Kidney epithelial cell (primary cell): ENCODE measurements at regions not wholly inside any gene's neighbourhood (a gene's known extent, or its start where the extent isn't known, plus 50 kb on each side); places are given as distances from the start of the nearest gene placed in this dataset.
"Not testable (repeated sequence)": the region's sequence is repeated elsewhere in the genome, so short reads cannot be mapped to it uniquely, and the experiment has no call there.

Experiments used
- DNase-seq: peaks from one replicate; pipeline ENCODE4 v3.0.0-alpha.2; 2010; ENCODE audit warnings: low read depth
- H3K27me3 ChIP-seq: 2 replicates; pipeline ENCODE4 v1.6.0; 2011; ENCODE audit warnings: low read length; ENCODE audit not compliant: control insufficient read depth, insufficient read depth
- H3K36me3 ChIP-seq: 2 replicates; pipeline ENCODE4 v1.5.1; 2011; ENCODE audit warnings: low read length; ENCODE audit not compliant: control insufficient read depth, insufficient read depth
- H3K4me3 ChIP-seq: 2 replicates; pipeline ENCODE4 v1.5.1; 2011; ENCODE audit warnings: low read depth, mild to moderate bottlenecking, control low read depth, low read length
- CTCF ChIP-seq: IDR thresholded peaks from 2 replicates; pipeline ENCODE4 v1.5.1; 2011; ENCODE audit warnings: mild to moderate bottlenecking, moderate library complexity, low read length, control low read depth, inconsistent platforms; ENCODE audit not compliant: insufficient read depth, poor library complexity, severe bottlenecking

- no peak overlapping the region for H3K4me3 ChIP-seq
- no peaks in the 10 kb centered on the region for H3K27me3 ChIP-seq
- TF ChIP-seq CTCF, result no peak
- no peak for DNase-seq
- H3K36me3 ChIP-seq, result no peaks in the 10 kb centered on the region
Observed at GRCh38 chr20:6277661-6278240, 154.9 kb upstream of the FERMT1 start.

- H3K36me3 ChIP-seq, H3K27me3 ChIP-seq, H3K4me3 ChIP-seq, DNase-seq: not testable (repeated sequence)
Observed at GRCh38 chr20:6270404-6270803, 147.6 kb upstream of the FERMT1 start.

- H3K4me3 ChIP-seq, result no peak overlapping the region
- TF ChIP-seq CTCF, result no peak
- no peak for DNase-seq
Observed at GRCh38 chr20:6269168-6269873, 146.5 kb upstream of the FERMT1 start.

GRCh38 chr20:6265204-6265904 is 142.5 kb upstream of the FERMT1 start:
- peak; percentile 63 for TF ChIP-seq CTCF
- peak; percentile 23 for DNase-seq
- H3K4me3 ChIP-seq, result no peak overlapping the region

More at GRCh38 chr20:6269168-6269873, 146.5 kb upstream of the FERMT1 start:
- Histone ChIP-seq H3K27me3 (no peaks in the 10 kb centered on the region), H3K36me3 (no peaks in the 10 kb centered on the region)

GRCh38 chr20:6253396-6253795 is 130.6 kb upstream of the FERMT1 start:
- no peak for TF ChIP-seq CTCF
- Histone ChIP-seq H3K4me3 (no peak overlapping the region), H3K27me3 (no peaks in the 10 kb centered on the region), H3K36me3 (no peaks in the 10 kb centered on the region)
- DNase-seq, result no peak

More at GRCh38 chr20:6265204-6265904, 142.5 kb upstream of the FERMT1 start:
- Histone ChIP-seq H3K36me3 (no peaks in the 10 kb centered on the region), H3K27me3 (no peaks in the 10 kb centered on the region)

GRCh38 chr20:6245436-6245835 is 122.6 kb upstream of the FERMT1 start:
- Histone ChIP-seq H3K27me3 (no peaks in the 10 kb centered on the region), H3K4me3 (no peak overlapping the region), H3K36me3 (no peaks in the 10 kb centered on the region)
- no peak for DNase-seq
- TF ChIP-seq CTCF, result no peak
